Gastrocnemius medialis (tissue), 4 donors: ENCODE measurements at regions not wholly inside any gene's neighbourhood (a gene's known extent, or its start where the extent isn't known, plus 50 kb on each side); places are given as distances from the start of the nearest gene placed in this dataset.

Source experiments
- ATAC-seq, 2 donors: fragments of 150-250 bp; one replicate each; pipeline ENCODE4 v1.9.1; 2016
- DNase-seq, 2 donors: peaks; one replicate each; pipeline ENCODE4 v3.0.0-alpha.2; 2019
- H3K27ac ChIP-seq, 4 donors: fragments of 200-600 bp; sonication (generic); 1 replicate in 1 of 4; 2 replicates in 3 of 4; pipeline ENCODE4 v1.5.1; 2016 to 2018; ENCODE audit warnings: mild to moderate bottlenecking in 2 of 4, moderate library complexity in 1 of 4
- H3K27me3 ChIP-seq, 3 donors: fragments of 200-600 bp; sonication (generic) in 2 of 3; 1 replicate in 1 of 3; 2 replicates in 2 of 3; pipeline versions ENCODE4 v1.5.1 to v1.6.0; 2016 to 2019; ENCODE audit warnings: mild to moderate bottlenecking in 1 of 3, moderate library complexity in 1 of 3
- H3K36me3 ChIP-seq, 2 donors: fragments of 200-600 bp; sonication (generic) in 1 of 2; one replicate each; pipeline ENCODE4 v1.5.1; 2017 to 2018
- H3K4me1 ChIP-seq, 2 donors: fragments of 200-600 bp; sonication (generic) in 1 of 2; one replicate each; pipeline ENCODE4 v1.5.1; 2016 to 2017; ENCODE audit warnings: mild to moderate bottlenecking in 2 of 2
- H3K4me3 ChIP-seq, 4 donors: fragments of 200-600 bp; sonication (generic) in 3 of 4; 1 replicate in 1 of 4; 2 replicates in 3 of 4; pipeline ENCODE4 v1.5.1; 2016 to 2019; ENCODE audit warnings: mild to moderate bottlenecking in 2 of 4
- H3K9me3 ChIP-seq, 3 donors: fragments of 200-600 bp; sonication (generic) in 2 of 3; 1 replicate in 1 of 3; 2 replicates in 2 of 3; pipeline ENCODE4 v1.5.1; 2016 to 2019
- CTCF ChIP-seq, 5 experiments: fragments of 450-650 bp in 3 of 5; fragments of 200-600 bp in 2 of 5; sonication (generic) in 2 of 5; IDR thresholded peaks in 4 of 5; conservative IDR thresholded peaks in 1 of 5; 1 replicate in 4 of 5; 2 replicates in 1 of 5; pipeline ENCODE4 v1.5.1; 2016 to 2019; ENCODE audit warnings: antibody characterized with exemption in 5 of 5, mild to moderate bottlenecking in 3 of 5, moderate library complexity in 3 of 5
- POLR2A ChIP-seq, 2 donors: fragments of 450-650 bp; IDR thresholded peaks; one replicate each; pipeline ENCODE4 v1.6.1; 2017; ENCODE audit warnings: antibody characterized with exemption in 2 of 2, mild to moderate bottlenecking in 2 of 2, moderate library complexity in 2 of 2
- in situ Hi-C, 4 donors: fragments of 200-750 bp; cut with MboI; loops; one replicate each; pipeline versions ENCODE4 v1.15.0 to v1.8.0; 2017; ENCODE audit warnings: low sequenced_read_pairs in 4 of 4
- intact Hi-C: fragments of 100-400 bp; cut with DNase I; formaldehyde crosslinking; loops from one replicate; pipeline ENCODE4 v1.15.1; 2023; ENCODE audit warnings: low total_unique reads

GRCh38 chr2:16604236-16604635 is 61.4 kb downstream of the CYRIA start:
- in situ Hi-C loops (loop anchor here in 3 of 4 donors (10.0 to 25.0 kb wide), 3 partner anchors 49 to 967 kb away; partner anchors contain the start of gene MYCN (in 1 of the 3)), intact Hi-C loops (no loop called here)
- H3K27ac ChIP-seq, result no peak overlapping the region
- peaks cover under 1 to 5% of the 10 kb centered on the region in 2 donors for H3K4me1 ChIP-seq
- no peak overlapping the region for H3K4me3 ChIP-seq
- H3K36me3 ChIP-seq, result no peaks in the 10 kb centered on the region
- TF ChIP-seq CTCF (IDR thresholded peaks at IDR 0.05 in 4 of 5, conservative IDR thresholded peaks at IDR 0.05 in 1 of 5), result no peak
- no peak for TF ChIP-seq POLR2A (IDR thresholded peaks at IDR 0.05)
- H3K27me3 ChIP-seq, result no peaks in the 10 kb centered on the region
- H3K9me3 ChIP-seq, result no peaks in the 10 kb centered on the region
- ATAC-seq (no peak), DNase-seq (no peak)

GRCh38 chr2:16591370-16591933 is 74.2 kb downstream of the CYRIA start:
- no peak overlapping the region for H3K4me3 ChIP-seq
- TF ChIP-seq POLR2A (IDR thresholded peaks at IDR 0.05) (no peak), CTCF (IDR thresholded peaks at IDR 0.05 in 4 of 5, conservative IDR thresholded peaks at IDR 0.05 in 1 of 5) (no peak)
- no peak overlapping the region for H3K27ac ChIP-seq
- H3K27me3 ChIP-seq, result no peaks in the 10 kb centered on the region
- H3K9me3 ChIP-seq, result no peaks in the 10 kb centered on the region
- no peaks in the 10 kb centered on the region for H3K36me3 ChIP-seq
- no peaks in the 10 kb centered on the region for H3K4me1 ChIP-seq
- ATAC-seq (no peak), DNase-seq (no peak)
- in situ Hi-C loops (no loop called here), intact Hi-C loops (no loop called here)

- Histone ChIP-seq H3K4me3 (no peak overlapping the region), H3K4me1 (no peaks in the 10 kb centered on the region), H3K27me3 (no peaks in the 10 kb centered on the region), H3K27ac (no peak overlapping the region), H3K36me3 (no peaks in the 10 kb centered on the region), H3K9me3 (no peaks in the 10 kb centered on the region)
- intact Hi-C loops (no loop called here), in situ Hi-C loops (no loop called here)
- TF ChIP-seq CTCF (IDR thresholded peaks at IDR 0.05 in 4 of 5, conservative IDR thresholded peaks at IDR 0.05 in 1 of 5) (no peak), POLR2A (IDR thresholded peaks at IDR 0.05) (no peak)
- ATAC-seq (no peak), DNase-seq (no peak)
Measured at GRCh38 chr2:16589465-16589864, 76.2 kb downstream of the CYRIA start.

GRCh38 chr2:16588565-16588964 is 77.1 kb downstream of the CYRIA start:
- intact Hi-C loops (no loop called here), in situ Hi-C loops (no loop called here)
- no peak for ATAC-seq
- DNase-seq, result no peak
- H3K27me3 ChIP-seq, result no peaks in the 10 kb centered on the region
- no peaks in the 10 kb centered on the region for H3K4me1 ChIP-seq
- no peaks in the 10 kb centered on the region for H3K36me3 ChIP-seq
- H3K27ac ChIP-seq, result no peak overlapping the region
- no peak for TF ChIP-seq POLR2A (IDR thresholded peaks at IDR 0.05)
- no peak for TF ChIP-seq CTCF (IDR thresholded peaks at IDR 0.05 in 4 of 5, conservative IDR thresholded peaks at IDR 0.05 in 1 of 5)
- no peaks in the 10 kb centered on the region for H3K9me3 ChIP-seq
- H3K4me3 ChIP-seq, result no peak overlapping the region

GRCh38 chr2:16587601-16588000 is 78.0 kb downstream of the CYRIA start:
- no peak for ATAC-seq
- intact Hi-C loops (no loop called here), in situ Hi-C loops (no loop called here)

More at GRCh38 chr2:16587601-16588000, 78.0 kb downstream of the CYRIA start:
- DNase-seq, result no peak
- Histone ChIP-seq H3K27me3 (no peaks in the 10 kb centered on the region), H3K27ac (no peak overlapping the region), H3K4me3 (no peak overlapping the region), H3K9me3 (no peaks in the 10 kb centered on the region), H3K4me1 (no peaks in the 10 kb centered on the region), H3K36me3 (no peaks in the 10 kb centered on the region)
- TF ChIP-seq POLR2A (IDR thresholded peaks at IDR 0.05) (no peak), CTCF (IDR thresholded peaks at IDR 0.05 in 4 of 5, conservative IDR thresholded peaks at IDR 0.05 in 1 of 5) (no peak)
